ENCODE measurements at regions not wholly inside any gene's neighbourhood (a gene's known extent, or its start where the extent isn't known, plus 50 kb on each side); places are given as distances from the start of the nearest gene placed in this dataset.

DNA sequence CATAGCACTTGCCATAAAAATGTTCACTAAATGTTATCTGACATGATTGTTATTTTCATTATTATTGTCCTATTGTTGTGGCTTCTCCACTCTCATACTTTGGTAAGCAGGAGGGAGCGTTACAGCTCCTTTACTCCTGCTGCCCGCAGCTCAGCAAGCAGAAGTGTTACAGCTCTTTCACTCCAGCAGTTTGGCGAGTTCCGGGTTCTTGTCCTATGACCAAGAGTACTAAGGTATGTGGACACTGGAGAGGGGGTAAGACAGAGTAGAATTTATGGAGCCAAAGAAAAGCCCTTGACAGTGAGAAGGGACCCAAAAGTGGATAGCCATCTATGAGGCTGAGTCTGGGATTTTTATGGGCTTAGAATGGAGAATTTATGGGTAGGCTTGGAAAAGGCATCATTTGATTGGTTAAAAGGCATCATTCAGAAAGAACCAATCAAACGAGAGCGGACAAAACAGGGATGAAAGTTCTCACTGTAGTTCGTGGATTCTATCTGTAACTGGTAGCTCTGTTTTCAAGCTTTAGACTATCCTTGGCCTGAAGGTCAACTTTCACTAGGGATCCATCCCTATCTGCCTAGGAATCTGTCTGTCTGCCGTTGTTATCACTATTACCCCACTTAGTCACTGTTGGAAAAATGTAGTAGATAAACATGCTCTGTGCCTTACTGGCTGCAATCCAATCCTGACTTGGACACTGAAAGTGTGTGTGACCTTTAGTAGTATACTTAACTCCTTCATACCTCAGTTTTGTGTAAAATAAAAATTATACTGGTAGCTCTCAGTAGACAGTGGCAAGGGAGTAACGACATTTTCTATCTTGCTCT, 545.6 kb upstream of the LCORL start:
- DNase-seq (ENCODE audit: low read depth), result no peak

DNA sequence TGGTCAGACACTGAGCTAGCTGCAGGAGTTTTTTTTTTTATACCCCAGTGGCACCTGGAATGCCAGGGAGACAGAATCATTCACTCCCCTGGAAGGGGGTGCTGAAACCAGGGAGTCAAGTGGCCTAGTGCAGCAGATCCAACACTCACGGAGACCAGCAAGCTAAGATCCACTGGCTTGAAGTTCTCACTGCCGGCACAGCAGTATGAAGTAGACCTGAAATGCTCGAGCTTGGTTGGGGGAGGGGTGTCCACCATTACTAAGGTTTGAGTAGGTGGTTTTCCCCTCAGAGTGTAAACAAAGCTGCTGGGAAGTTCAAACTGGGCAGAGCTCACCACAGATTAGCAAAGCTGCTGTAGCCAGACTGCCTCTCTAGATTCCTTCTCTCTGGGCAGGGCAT, 537.9 kb upstream of the LCORL start:
- no peak for DNase-seq (ENCODE audit: low read depth)

DNA sequence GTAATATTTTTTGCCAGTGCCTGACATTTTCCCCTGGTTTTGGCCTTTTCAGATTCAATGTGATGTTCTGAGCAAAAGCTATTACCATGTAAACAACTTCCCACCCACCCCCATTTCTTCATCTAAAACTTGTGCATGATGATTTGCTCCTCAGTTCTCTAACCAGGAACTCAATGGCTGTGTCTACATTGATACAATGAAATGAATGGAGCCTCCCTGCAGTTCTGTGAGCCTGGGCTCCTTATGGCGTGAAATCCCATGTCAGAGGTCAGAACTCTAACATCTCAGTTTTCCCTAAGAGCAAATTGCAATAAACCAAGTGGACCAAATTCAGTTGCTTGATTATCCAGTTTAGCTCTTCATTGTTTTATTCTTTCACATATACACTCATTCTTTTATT, 534.8 kb upstream of the LCORL start:
- DNase-seq (ENCODE audit: low read depth), result no peak

DNA sequence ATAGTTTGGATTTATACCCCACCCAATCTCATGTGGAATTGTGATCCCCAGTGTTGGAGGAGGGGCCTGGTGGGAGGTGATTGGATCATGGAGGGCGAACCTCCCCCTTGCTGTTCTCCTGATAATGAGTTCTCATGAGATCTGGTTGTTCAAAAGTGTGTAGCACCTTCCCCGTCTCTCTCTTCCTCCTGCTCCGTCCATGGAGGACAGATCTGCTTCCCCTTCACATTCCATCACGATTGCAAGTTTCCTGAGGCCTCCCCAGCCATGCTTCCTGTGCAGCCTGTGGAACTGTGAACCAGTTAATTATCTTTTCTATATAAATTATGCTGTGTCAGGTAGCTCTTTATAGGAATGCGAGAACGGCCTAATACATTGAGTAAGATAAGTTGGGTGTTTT, 518.8 kb upstream of the LCORL start:
- no peak for DNase-seq (ENCODE audit: low read depth)

DNA sequence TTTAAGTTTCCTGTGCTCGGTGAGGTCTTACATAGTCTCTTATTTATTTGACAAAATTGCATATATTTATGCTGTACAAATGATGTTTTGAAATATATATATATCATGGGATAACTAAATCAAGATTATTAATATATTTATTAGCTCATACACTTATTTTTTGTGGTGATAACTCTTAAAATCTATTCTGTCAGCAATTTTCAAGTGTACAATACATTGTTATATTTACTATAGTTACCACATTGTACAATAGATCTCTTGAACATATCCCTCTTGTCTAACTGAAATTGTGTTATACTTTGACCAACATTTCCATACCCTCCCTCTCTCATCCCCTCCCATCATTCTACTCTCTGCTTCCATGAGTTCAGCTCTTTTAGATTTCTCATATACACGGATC, 516.6 kb upstream of the LCORL start:
- DNase-seq (ENCODE audit: low read depth), result no peak

DNA sequence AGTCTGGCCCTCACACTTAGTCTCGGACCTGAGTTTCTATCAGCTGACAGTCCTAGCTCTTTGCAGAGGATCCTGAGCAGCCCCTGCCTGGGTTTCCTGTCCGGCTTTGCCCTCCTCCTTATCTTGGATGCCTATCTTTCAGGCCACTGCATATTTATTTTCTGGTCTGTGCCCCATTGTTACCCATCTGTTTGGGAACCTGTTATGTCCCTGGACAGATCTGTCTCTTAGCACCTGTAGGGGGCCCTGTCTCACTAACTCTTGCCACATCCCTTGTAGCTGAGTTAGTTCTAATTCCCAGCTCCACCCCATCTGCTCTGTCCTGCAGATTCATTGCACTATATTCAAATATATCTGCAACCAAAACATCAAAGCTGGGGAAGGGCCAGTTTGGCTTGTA, 514.9 kb upstream of the LCORL start:
- DNase-seq (ENCODE audit: low read depth), result no peak

DNA sequence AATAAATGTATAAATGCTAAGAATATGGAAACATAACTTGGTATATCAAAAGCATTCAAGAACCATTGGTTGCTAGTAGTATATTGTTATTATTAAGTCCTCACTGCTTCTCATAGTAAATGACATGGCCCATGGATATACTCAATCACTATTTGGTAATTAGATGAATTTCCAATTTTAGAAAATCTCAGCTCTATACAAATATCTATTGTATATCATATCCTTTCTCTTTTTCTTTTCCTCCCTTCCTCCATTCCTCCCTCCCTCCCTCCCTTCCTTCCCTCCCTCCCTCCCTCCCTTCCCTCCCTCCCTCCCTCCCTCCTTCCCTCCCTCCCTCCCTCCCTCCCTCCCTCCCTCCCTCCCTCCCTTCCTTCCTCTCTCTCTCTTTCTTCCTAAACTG, 514.4 kb upstream of the LCORL start:
- DNase-seq (ENCODE audit: low read depth), result no peak

DNA sequence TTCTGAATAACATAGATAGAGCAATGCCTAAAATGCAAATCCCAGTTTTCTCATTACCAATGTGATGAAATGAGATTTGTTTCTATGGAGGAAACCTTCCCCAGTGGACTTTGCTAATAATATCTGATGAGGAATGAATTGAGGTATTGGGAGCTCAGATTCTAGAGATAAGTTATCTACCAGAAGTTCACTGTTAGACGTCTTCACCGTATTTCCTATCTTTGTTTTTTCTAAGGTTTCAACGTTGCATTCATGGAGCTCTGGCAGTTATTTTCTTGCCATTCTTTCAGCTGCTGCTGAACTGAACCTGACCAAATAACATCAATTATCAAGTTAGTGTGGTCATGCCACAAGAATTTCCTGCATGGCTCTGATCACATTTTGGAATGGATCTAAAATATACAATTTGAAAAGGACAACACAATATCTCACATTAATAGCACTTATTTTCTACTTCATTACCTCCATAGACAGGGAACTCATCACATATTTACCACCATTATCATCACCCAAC, 511.8 kb upstream of the LCORL start:
- DNase-seq (ENCODE audit: low read depth), result no peak

DNA sequence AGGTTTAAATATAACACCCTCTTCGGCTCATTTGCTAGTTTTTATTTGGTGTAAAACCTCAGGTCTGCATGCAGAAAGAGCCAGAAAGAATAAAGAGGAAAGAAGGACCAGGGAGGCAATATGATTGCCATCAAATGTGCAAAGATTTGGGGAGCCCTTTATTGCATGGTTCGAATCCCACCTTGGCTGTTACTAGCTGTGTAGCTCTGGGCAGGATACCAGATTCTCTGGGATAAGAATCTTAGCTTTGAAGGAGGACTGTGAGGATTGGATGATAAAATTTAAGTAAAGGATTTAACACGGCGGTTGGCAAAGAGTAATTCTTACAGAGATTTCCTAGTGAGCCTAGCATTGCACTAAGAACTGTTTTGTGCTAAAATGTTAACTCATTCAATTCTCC, 510.2 kb upstream of the LCORL start:
- DNase-seq (ENCODE audit: low read depth), result no peak

DNA sequence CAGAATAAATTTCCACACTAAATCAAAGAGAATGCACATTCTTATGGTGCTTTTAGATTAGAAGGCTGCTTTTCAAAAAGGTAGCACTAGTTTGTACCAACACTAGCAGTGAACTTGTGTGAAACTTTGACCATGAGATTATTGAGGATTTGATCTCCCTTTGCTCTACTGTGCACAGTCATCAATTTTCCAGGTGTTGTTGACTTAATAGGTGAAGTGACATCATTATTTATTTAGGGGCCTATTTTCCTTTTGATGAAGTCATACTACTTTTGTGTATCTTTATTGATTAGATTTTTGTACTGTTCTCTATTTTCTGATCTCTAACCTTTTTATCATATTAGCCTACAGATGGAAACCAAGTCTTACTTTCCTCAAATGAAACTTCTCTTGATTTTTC, 507.9 kb upstream of the LCORL start:
- DNase-seq (ENCODE audit: low read depth), result no peak

DNA sequence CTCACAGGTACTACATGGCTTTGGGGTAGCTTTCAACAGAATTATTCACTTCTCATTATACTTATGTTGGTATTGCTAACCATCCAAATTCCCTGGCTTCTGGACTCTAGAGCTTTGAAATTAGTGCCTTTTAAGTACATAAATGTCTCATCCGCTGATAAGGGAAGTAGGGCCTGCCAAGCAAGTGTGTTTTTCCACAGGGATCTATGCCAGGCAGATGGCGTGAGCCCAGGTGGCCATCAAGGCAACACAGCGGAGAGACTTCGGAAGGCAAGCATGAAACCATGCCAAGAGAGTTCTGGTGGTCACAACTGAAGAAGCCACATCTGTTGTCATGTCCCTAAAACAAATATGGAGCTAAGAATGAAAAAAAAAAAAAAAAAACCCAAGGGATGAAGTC, 503.1 kb upstream of the LCORL start:
- DNase-seq (ENCODE audit: low read depth), result no peak

DNA sequence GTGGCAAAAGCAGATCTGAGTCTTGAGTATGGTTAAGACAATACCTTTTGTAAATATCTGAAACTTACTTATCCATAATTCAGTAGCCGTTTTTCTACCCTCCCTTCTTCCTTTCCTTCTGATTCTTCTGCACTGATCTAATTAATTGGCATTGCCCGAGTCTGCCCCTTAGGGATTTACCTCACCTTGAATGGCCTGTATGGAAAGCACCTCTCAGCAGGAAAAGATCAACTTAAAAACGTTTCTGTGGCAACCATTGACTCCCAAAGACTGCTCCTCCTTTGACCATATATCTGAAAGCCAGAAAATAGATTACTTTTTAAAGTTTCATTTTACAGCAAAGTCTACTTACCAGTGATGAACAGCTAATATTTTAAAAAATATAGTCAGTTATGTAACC, 496.5 kb upstream of the LCORL start:
- no peak for DNase-seq (ENCODE audit: low read depth)

DNA sequence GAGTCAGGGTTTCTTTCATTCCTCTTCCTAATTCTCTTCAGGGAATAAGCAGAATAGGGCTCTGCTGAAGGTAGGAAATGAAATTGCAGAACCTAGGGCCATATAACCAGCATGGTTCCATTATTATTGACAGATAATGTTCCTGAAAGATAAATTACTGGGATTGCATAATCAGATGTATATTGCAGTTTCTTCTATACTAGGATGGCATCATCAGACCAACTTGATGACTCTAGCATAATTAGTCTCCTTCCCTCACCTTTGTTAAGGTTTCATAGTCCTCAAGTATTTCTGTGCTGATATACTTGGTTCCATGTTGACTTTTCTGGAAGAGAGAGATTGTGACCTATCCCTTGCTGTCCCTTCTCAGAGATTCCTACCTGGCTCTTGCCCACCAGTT, 492.3 kb upstream of the LCORL start:
- DNase-seq (ENCODE audit: low read depth), result no peak

DNA sequence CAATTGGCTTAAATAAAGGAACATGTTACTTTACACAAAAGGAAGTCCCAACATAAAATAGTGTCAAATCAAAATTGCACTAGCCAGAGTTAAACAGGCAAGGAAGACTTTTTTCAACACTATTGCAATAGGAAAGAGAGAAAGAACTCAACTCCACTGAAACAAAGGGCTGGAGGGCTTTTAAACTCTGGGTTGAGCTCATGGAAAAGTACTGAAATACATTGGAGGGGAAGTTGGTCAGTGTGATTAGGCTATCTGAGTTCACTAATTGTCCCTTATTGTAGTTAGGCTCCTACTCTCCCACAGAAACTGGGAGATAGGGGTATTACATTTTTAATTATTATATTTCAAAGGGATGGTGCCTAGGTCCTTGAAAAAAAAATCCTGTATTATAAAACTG, 491.2 kb upstream of the LCORL start:
- no peak for DNase-seq (ENCODE audit: low read depth)

DNA sequence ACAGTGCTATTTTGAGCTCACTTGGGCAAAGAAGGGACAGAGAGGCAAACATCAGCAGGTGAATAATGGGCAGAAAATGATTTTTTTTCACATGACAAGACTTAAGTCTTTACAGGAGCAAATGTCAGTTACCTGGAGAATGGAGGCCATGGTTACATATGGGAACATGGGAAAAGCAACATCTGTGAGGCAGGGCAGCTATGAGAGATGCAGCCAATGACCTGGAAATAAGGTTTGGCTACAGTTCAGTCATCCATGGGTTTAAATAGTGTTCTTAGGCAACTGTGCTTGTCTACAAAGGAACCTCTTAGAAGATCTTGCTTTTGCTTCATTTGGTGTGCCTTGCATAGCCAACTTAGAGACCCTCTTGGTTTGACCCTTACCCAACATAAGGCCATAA, 490.2 kb upstream of the LCORL start:
- DNase-seq (ENCODE audit: low read depth), result no peak

DNA sequence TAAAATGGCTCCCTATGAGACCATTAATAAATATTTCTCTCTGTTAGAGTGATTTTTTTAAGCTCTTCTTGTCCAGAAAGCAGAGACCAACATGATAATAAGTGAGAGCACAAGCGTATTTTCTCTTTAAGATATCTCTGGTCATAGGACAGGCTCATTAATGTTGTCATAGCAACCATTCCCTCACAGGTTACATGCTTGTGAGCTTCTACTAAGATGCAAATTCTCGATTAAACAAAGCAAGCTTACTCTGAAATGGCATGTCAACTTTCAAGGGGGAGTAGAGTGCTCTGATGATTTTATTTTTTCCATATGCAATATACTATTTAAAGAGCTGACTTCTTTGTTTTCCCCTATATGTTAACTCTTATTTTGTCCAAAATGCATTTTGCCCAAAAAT, 487.2 kb upstream of the LCORL start:
- no peak for DNase-seq (ENCODE audit: low read depth)

DNA sequence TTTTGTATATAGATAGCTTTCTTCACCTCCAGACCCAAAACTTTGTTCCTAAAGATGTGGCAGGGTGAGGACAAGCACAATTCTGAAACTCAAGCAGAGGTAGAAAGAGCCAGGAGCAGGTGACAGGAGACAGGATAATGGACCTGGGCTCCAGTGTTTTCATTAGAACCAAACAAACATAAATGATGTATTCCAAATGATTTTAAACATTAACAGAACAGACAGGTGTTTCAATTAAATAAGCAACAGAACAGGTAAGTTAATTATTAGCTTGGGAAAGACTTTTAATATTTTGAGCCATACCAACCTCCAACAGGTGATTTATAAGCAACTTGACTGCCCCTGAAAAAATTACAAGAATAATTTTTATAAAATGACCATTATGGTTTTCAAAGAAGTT, 459.4 kb upstream of the LCORL start:
- no peak for DNase-seq (ENCODE audit: low read depth)

DNA sequence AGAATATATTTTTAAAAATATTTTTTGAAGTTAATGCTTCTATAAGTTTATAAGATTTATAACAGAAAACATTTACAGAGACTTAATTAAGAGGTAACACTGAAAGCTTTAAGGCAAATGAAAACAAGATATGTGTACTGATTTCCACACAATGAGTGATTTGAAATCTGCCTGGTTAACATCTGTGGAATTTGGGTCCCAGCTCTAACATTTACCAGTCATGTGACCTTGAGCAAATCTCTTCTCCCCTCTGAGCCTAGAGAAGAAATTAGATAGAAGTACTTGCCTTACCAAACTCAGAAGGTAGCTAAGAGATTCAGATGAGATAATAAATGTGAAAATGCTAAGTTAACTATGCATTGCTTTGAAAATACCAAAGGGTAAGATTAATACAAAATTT, 458.8 kb upstream of the LCORL start:
- DNase-seq (ENCODE audit: low read depth), result no peak

DNA sequence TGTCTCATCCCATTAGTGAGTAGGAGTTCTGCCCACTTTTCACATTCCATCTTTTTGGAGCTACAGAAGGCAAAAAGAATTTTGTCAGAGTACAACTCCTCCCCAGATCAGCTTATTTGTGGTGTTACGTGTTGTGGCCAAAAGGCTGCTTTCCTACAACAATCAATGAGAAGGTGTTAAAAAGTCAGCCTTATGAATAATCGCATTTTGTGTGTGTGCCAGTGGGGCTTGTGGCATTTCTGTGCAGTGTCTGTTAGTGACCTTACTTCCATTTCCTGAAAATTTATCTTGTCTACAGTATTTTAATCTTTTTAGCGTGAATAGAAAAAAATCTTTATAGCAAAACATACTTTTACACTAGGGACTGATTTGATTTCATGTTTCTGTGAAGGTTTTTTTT, 458.3 kb upstream of the LCORL start:
- DNase-seq (ENCODE audit: low read depth), result no peak

DNA sequence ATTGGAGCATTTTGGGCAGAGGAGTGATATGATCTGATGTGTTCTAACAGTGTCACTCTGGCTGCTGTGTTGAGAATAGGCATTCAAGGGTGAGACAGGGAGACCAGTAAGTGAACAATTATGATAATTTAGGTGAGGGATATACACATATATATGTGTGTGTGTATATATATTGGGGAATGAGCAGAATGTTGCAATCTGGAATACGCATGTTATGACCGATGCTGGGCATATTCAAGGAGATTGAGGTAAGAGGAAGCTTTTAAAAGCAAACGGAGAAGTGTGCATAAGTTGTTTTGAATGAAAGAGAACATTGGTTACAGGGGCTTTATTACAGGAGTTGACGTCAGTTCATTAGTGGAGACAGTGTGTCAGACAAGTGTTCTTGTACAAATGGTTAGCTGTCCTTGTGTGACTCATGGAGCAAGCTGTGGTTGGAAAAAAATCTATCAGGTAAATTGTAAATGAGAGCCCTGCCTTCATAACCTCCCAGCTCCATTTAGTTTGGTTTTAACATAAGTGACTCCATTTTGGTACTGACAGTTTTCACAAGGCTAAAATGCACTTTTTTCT, 442.5 kb upstream of the LCORL start:
- DNase-seq (ENCODE audit: low read depth), result no peak

DNA sequence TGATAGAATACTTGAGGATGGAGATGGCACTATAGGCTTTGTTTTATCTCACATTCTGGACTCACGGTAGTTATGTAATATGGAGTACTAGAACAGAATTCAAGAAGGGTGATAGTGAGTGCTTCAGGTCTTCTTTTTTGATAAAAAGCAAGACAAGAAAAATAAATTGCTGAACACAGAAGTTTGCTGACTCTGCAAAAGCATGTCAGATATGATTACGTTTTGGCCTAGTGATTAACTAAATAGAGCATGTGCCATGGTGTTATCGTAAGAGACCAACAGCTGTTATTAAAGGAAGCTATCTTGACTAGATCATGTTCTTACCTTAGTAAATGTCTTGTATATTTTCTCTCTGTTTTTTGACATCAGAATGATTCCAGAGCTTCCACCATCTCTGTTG, 436.9 kb upstream of the LCORL start:
- DNase-seq (ENCODE audit: low read depth), result no peak

DNA sequence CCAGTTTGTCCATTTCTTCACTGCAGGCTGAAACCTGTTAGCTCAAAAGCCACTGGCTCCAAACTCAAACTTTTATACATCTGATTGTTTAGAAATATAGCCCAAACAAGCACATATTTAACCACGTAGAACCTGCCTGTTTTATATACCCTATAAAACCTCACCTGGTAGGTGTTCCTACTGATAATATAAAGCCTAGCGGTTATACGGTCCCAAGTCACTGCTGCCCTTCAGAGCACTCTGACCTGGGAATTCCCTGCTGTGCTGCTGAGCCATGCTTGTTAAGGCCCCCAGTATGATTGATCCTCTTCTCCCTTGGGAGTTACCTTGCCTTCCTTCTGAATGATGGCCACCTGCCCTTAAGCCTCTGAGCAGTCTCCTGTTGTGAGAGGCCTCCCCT, 432.8 kb upstream of the LCORL start:
- DNase-seq (ENCODE audit: low read depth), result no peak

DNA sequence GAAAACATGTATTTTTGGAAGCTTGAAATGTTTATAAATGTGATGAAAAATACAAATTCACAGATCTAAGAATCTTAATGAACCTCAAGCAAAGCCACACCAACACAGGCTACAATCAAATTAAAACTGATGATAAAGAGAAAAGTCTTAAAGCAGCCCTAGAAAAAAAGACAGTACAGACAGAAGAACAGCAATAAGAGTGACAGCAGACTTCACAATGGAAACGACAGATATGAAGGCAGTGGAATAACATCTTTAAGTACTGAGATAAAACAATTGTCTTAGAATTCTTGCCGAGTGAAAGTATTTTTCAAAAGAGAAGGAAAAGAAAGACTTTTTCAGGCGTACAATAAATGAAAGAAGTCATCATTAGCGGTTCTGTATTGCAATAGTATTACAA, 423.6 kb upstream of the LCORL start:
- no peak for DNase-seq (ENCODE audit: low read depth)

DNA sequence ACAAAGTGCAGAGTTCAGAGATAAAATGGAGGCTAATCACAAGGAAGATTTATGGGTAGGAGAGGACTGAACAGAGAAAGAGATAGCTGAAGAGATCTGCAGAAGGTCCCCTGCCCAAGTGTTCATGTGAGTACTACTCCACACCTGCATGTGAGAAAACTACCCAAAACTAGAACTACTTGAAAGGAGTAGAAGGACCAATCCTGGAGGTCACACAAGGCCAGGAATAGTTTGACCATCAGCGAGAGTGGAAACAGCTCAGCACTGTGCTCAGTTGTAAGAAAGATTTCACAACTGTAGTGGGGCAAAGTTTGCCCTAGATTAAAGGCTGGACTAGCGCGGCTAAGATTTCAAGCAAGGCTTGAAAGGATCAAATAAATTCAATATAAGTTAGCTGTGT, 422.7 kb upstream of the LCORL start:
- no peak for DNase-seq (ENCODE audit: low read depth)
